ENCODE measurements at regions not wholly inside any gene's neighbourhood (a gene's known extent, or its start where the extent isn't known, plus 50 kb on each side); places are given as distances from the start of the nearest gene placed in this dataset.
"Not testable (repeated sequence)": the region's sequence is repeated elsewhere in the genome, so short reads cannot be mapped to it uniquely, and the experiment has no call there.

GRCh38 chr5:32534041-32534440 is 51.3 kb upstream of the SUB1 start:
- H3K27me3 ChIP-seq (ENCODE audit: control insufficient read depth, insufficient read depth, low read length) = no peaks in the 10 kb centered on the region
- no peaks in the 10 kb centered on the region for H3K36me3 ChIP-seq (ENCODE audit: control insufficient read depth, insufficient read depth, low read length)
- TF ChIP-seq CTCF (IDR thresholded peaks at IDR 0.05; ENCODE audit: insufficient read depth, low read length, severe bottlenecking) = no peak
- no peak overlapping the region for H3K4me3 ChIP-seq (ENCODE audit: low read depth, low read length)
- DNase-seq (ENCODE audit: low read depth) (no peak), FAIRE-seq (no peak)

- no peaks in the 10 kb centered on the region for H3K36me3 ChIP-seq (ENCODE audit: control insufficient read depth, insufficient read depth, low read length)
- peak; percentile 21 for DNase-seq (ENCODE audit: low read depth)
- peak overlapping the region; percentile 9 for H3K4me3 ChIP-seq (ENCODE audit: low read depth, low read length)
- FAIRE-seq = no peak
- H3K27me3 ChIP-seq (ENCODE audit: control insufficient read depth, insufficient read depth, low read length) = no peaks in the 10 kb centered on the region
- no peak for TF ChIP-seq CTCF (IDR thresholded peaks at IDR 0.05; ENCODE audit: insufficient read depth, low read length, severe bottlenecking)
Measured at GRCh38 chr5:32531885-32532520, 53.4 kb upstream of the SUB1 start.

GRCh38 chr5:32527321-32527720 is 58.0 kb upstream of the SUB1 start:
- not testable (repeated sequence) for H3K36me3 ChIP-seq (ENCODE audit: control insufficient read depth, insufficient read depth, low read length); DNase-seq (ENCODE audit: low read depth); H3K27me3 ChIP-seq (ENCODE audit: control insufficient read depth, insufficient read depth, low read length); H3K4me3 ChIP-seq (ENCODE audit: low read depth, low read length); FAIRE-seq

GRCh38 chr5:32526810-32527209 is 58.5 kb upstream of the SUB1 start:
- DNase-seq (ENCODE audit: low read depth) (no peak), FAIRE-seq (no peak)
- Histone ChIP-seq H3K4me3 (ENCODE audit: low read depth, low read length) (no peak overlapping the region), H3K36me3 (ENCODE audit: control insufficient read depth, insufficient read depth, low read length) (no peaks in the 10 kb centered on the region), H3K27me3 (ENCODE audit: control insufficient read depth, insufficient read depth, low read length) (no peaks in the 10 kb centered on the region)
- TF ChIP-seq CTCF (IDR thresholded peaks at IDR 0.05; ENCODE audit: insufficient read depth, low read length, severe bottlenecking) = no peak

GRCh38 chr5:32523625-32524024 is 61.7 kb upstream of the SUB1 start:
- no peak for TF ChIP-seq CTCF (IDR thresholded peaks at IDR 0.05; ENCODE audit: insufficient read depth, low read length, severe bottlenecking)

GRCh38 chr5:32522429-32523143 is 62.8 kb upstream of the SUB1 start:
- Histone ChIP-seq H3K4me3 (ENCODE audit: low read depth, low read length) (no peak overlapping the region), H3K27me3 (ENCODE audit: control insufficient read depth, insufficient read depth, low read length) (no peaks in the 10 kb centered on the region), H3K36me3 (ENCODE audit: control insufficient read depth, insufficient read depth, low read length) (no peaks in the 10 kb centered on the region)
- no peak for TF ChIP-seq CTCF (IDR thresholded peaks at IDR 0.05; ENCODE audit: insufficient read depth, low read length, severe bottlenecking)
- FAIRE-seq (no peak), DNase-seq (ENCODE audit: low read depth) (peak; percentile 15)

More at GRCh38 chr5:32523625-32524024, 61.7 kb upstream of the SUB1 start:
- H3K36me3 ChIP-seq (ENCODE audit: control insufficient read depth, insufficient read depth, low read length) = no peaks in the 10 kb centered on the region
- no peak overlapping the region for H3K4me3 ChIP-seq (ENCODE audit: low read depth, low read length)
- DNase-seq (ENCODE audit: low read depth) (no peak), FAIRE-seq (no peak)
- no peaks in the 10 kb centered on the region for H3K27me3 ChIP-seq (ENCODE audit: control insufficient read depth, insufficient read depth, low read length)

All from bronchial epithelial cell (primary cell).